NT2/D1 (cell line): ENCODE measurements at regions not wholly inside any gene's neighbourhood (a gene's known extent, or its start where the extent isn't known, plus 50 kb on each side); places are given as distances from the start of the nearest gene placed in this dataset.
A peak's percentile ranks its signal among the peaks of the same experiment; 100 is the strongest.

ENCODE experiments used
- DNase-seq: peaks from one replicate; pipeline ENCODE4 v3.0.0-alpha.2; 2011; ENCODE audit warnings: low read depth, low spot score
- H3K27me3 ChIP-seq: 2 replicates; pipeline ENCODE4 v1.6.0; 2011; ENCODE audit warnings: mild to moderate bottlenecking; ENCODE audit not compliant: insufficient read length, insufficient read depth
- H3K36me3 ChIP-seq: 2 replicates; pipeline ENCODE4 v1.6.1; 2011; ENCODE audit warnings: mild to moderate bottlenecking, low read length, mixed read lengths; ENCODE audit not compliant: insufficient read depth, insufficient read length
- H3K4me1 ChIP-seq: 2 replicates; pipeline ENCODE4 v1.5.1; 2011; ENCODE audit not compliant: insufficient read depth, insufficient read length
- H3K4me3 ChIP-seq: 2 replicates; pipeline ENCODE4 v1.5.1; 2011; ENCODE audit warnings: low read depth; ENCODE audit not compliant: insufficient read length
- H3K9ac ChIP-seq: 2 replicates; pipeline ENCODE4 v1.6.0; 2011; ENCODE audit warnings: low read depth; ENCODE audit not compliant: insufficient read length
- H3K9me3 ChIP-seq: 2 replicates; pipeline ENCODE4 v1.5.1; 2011; ENCODE audit warnings: mild to moderate bottlenecking, low read length; ENCODE audit not compliant: insufficient read depth
- SUZ12 ChIP-seq: IDR thresholded peaks from 2 replicates; pipeline ENCODE4 v1.6.1; 2011; ENCODE audit not compliant: insufficient read length, insufficient read depth; ENCODE audit errors: extremely low read depth
- YY1 ChIP-seq: IDR thresholded peaks from 2 replicates; pipeline ENCODE4 v1.6.1; 2011; ENCODE audit not compliant: insufficient read length, insufficient read depth
- ZNF274 ChIP-seq: IDR thresholded peaks from 2 replicates; pipeline ENCODE4 v1.6.1; 2011; ENCODE audit warnings: mild to moderate bottlenecking, low read depth, low read length

GRCh38 chr13:74767050-74767449 is 632.8 kb upstream of the KLF12 start:
- Histone ChIP-seq H3K27me3 (no peaks in the 10 kb centered on the region), H3K4me3 (no peak overlapping the region), H3K36me3 (no peaks in the 10 kb centered on the region), H3K9ac (no peak overlapping the region), H3K4me1 (no peaks in the 10 kb centered on the region), H3K9me3 (no peaks in the 10 kb centered on the region)
- no peak for DNase-seq
- TF ChIP-seq SUZ12 (no peak), ZNF274 (no peak), YY1 (no peak)

- Histone ChIP-seq H3K27me3 (no peaks in the 10 kb centered on the region), H3K9me3 (no peaks in the 10 kb centered on the region), H3K4me3 (no peak overlapping the region), H3K4me1 (no peaks in the 10 kb centered on the region), H3K36me3 (no peaks in the 10 kb centered on the region), H3K9ac (no peak overlapping the region)
- DNase-seq = no peak
- TF ChIP-seq YY1 (no peak), ZNF274 (no peak), SUZ12 (no peak)
These were observed 631.8 kb upstream of the KLF12 start for GRCh38 chr13:74765955-74766354.

- Histone ChIP-seq H3K4me1 (no peaks in the 10 kb centered on the region), H3K9ac (no peak overlapping the region), H3K4me3 (no peak overlapping the region), H3K36me3 (no peaks in the 10 kb centered on the region), H3K27me3 (no peaks in the 10 kb centered on the region), H3K9me3 (no peaks in the 10 kb centered on the region)
- TF ChIP-seq ZNF274 (no peak), YY1 (no peak), SUZ12 (no peak)
- no peak for DNase-seq
These were observed 627.9 kb upstream of the KLF12 start for GRCh38 chr13:74761801-74762757.

GRCh38 chr13:74758188-74758587 is 624.0 kb upstream of the KLF12 start:
- Histone ChIP-seq H3K27me3 (no peaks in the 10 kb centered on the region), H3K9me3 (no peaks in the 10 kb centered on the region), H3K9ac (no peak overlapping the region), H3K36me3 (no peaks in the 10 kb centered on the region), H3K4me1 (no peaks in the 10 kb centered on the region), H3K4me3 (no peak overlapping the region)
- peak; percentile 30 for DNase-seq
- no peak for TF ChIP-seq SUZ12
- no peak for TF ChIP-seq YY1
- no peak for TF ChIP-seq ZNF274

- H3K27me3 ChIP-seq = no peaks in the 10 kb centered on the region
- DNase-seq = no peak
- H3K36me3 ChIP-seq = no peaks in the 10 kb centered on the region
- no peaks in the 10 kb centered on the region for H3K4me1 ChIP-seq
- H3K9ac ChIP-seq = no peak overlapping the region
- H3K9me3 ChIP-seq = no peaks in the 10 kb centered on the region
- TF ChIP-seq SUZ12 = no peak
- TF ChIP-seq ZNF274 = no peak
- TF ChIP-seq YY1 = no peak
- no peak overlapping the region for H3K4me3 ChIP-seq
These were observed 620.9 kb upstream of the KLF12 start for GRCh38 chr13:74755065-74755464.

GRCh38 chr13:74751739-74752138 is 617.5 kb upstream of the KLF12 start:
- TF ChIP-seq ZNF274 (no peak), SUZ12 (no peak), YY1 (no peak)
- no peaks in the 10 kb centered on the region for H3K27me3 ChIP-seq
- H3K9ac ChIP-seq = no peak overlapping the region
- DNase-seq = no peak
- H3K9me3 ChIP-seq = no peaks in the 10 kb centered on the region
- no peaks in the 10 kb centered on the region for H3K36me3 ChIP-seq
- H3K4me3 ChIP-seq = no peak overlapping the region
- no peaks in the 10 kb centered on the region for H3K4me1 ChIP-seq

GRCh38 chr13:74747186-74747955 is 613.2 kb upstream of the KLF12 start:
- Histone ChIP-seq H3K4me3 (no peak overlapping the region), H3K27me3 (no peaks in the 10 kb centered on the region), H3K9ac (no peak overlapping the region), H3K9me3 (no peaks in the 10 kb centered on the region), H3K36me3 (no peaks in the 10 kb centered on the region), H3K4me1 (no peaks in the 10 kb centered on the region)
- DNase-seq = no peak
- no peak for TF ChIP-seq YY1
- no peak for TF ChIP-seq SUZ12
- TF ChIP-seq ZNF274 = no peak
